ENCODE measurements at regions not wholly inside any gene's neighbourhood (a gene's known extent, or its start where the extent isn't known, plus 50 kb on each side); places are given as distances from the start of the nearest gene placed in this dataset.
"Not testable (repeated sequence)": the region's sequence is repeated elsewhere in the genome, so short reads cannot be mapped to it uniquely, and the experiment has no call there.

GRCh38 chr6:22366214-22366613, 69.4 kb upstream of the PRL start:
- H2AFZ ChIP-seq, result no peak overlapping the region
- H3K9me3 ChIP-seq (ENCODE audit: low read depth), result no peaks in the 10 kb centered on the region
- H3K4me1 ChIP-seq (ENCODE audit: insufficient read depth), result peaks cover 23% of the 10 kb centered on the region
- H3K27me3 ChIP-seq, result no peaks in the 10 kb centered on the region
- no peak overlapping the region for H3K4me2 ChIP-seq
- H3K4me3 ChIP-seq, result no peak overlapping the region
- H3K36me3 ChIP-seq (replicated peaks; ENCODE audit: insufficient read depth, low read depth), result no peaks in the 10 kb centered on the region
- H4K20me1 ChIP-seq (ENCODE audit: insufficient read depth, poor library complexity, severe bottlenecking), result no peaks in the 10 kb centered on the region
- H3K27ac ChIP-seq, result no peak overlapping the region
- no peak for DNase-seq (ENCODE audit: low spot score)
- WGBS (ENCODE audit: low lambda C conversion rate, missing lambda C conversion rate), result 70% methylated on average over 4 of the region's 4 CpGs
- no peak for TF ChIP-seq EZH2phosphoT487 (IDR thresholded peaks at IDR 0.05; ENCODE audit: low read depth, severe bottlenecking, unreplicated experiment)
- TF ChIP-seq CTCF (IDR thresholded peaks at IDR 0.05; ENCODE audit: poor library complexity), result no peak
- H3K79me2 ChIP-seq, result no peaks in the 10 kb centered on the region
- H3K9me2 ChIP-seq (replicated peaks; ENCODE audit: insufficient read depth), result no peaks in the 10 kb centered on the region

- TF ChIP-seq EZH2phosphoT487 (IDR thresholded peaks at IDR 0.05; ENCODE audit: low read depth, severe bottlenecking, unreplicated experiment) (no peak), CTCF (IDR thresholded peaks at IDR 0.05; ENCODE audit: poor library complexity) (no peak), EZH2 (IDR thresholded peaks at IDR 0.05; ENCODE audit: borderline replicate concordance) (no peak)
- Histone ChIP-seq H2AFZ (peak overlapping the region; percentile 41), H3K79me2 (no peaks in the 10 kb centered on the region), H3K36me3 (replicated peaks; ENCODE audit: insufficient read depth, low read depth) (no peaks in the 10 kb centered on the region), H3K4me3 (no peak overlapping the region), H4K20me1 (ENCODE audit: insufficient read depth, poor library complexity, severe bottlenecking) (no peaks in the 10 kb centered on the region), H3K9me2 (replicated peaks; ENCODE audit: insufficient read depth) (no peaks in the 10 kb centered on the region), H3K4me2 (no peak overlapping the region), H3K9me3 (ENCODE audit: low read depth) (no peaks in the 10 kb centered on the region), H3K27ac (no peak overlapping the region), H3K27me3 (no peaks in the 10 kb centered on the region), H3K4me1 (ENCODE audit: insufficient read depth) (peaks cover 23% of the 10 kb centered on the region)
- no peak for DNase-seq (ENCODE audit: low spot score)
- WGBS (ENCODE audit: low lambda C conversion rate, missing lambda C conversion rate), result 79% methylated on average over 1 of the region's 1 CpG
These were observed 70.5 kb upstream of the PRL start for GRCh38 chr6:22367346-22367745.

- Histone ChIP-seq H3K4me1 (ENCODE audit: insufficient read depth) (peaks cover 10% of the 10 kb centered on the region), H4K20me1 (ENCODE audit: insufficient read depth, poor library complexity, severe bottlenecking) (no peaks in the 10 kb centered on the region), H3K36me3 (replicated peaks; ENCODE audit: insufficient read depth, low read depth) (no peaks in the 10 kb centered on the region), H3K4me2 (no peak overlapping the region), H3K27me3 (no peaks in the 10 kb centered on the region), H2AFZ (no peak overlapping the region), H3K9me3 (ENCODE audit: low read depth) (no peaks in the 10 kb centered on the region), H3K4me3 (no peak overlapping the region), H3K79me2 (no peaks in the 10 kb centered on the region), H3K27ac (no peak overlapping the region), H3K9me2 (replicated peaks; ENCODE audit: insufficient read depth) (no peaks in the 10 kb centered on the region)
- TF ChIP-seq EZH2phosphoT487 (IDR thresholded peaks at IDR 0.05; ENCODE audit: low read depth, severe bottlenecking, unreplicated experiment) (no peak), EZH2 (IDR thresholded peaks at IDR 0.05; ENCODE audit: borderline replicate concordance) (no peak), CTCF (IDR thresholded peaks at IDR 0.05; ENCODE audit: poor library complexity) (no peak)
- WGBS (ENCODE audit: low lambda C conversion rate, missing lambda C conversion rate), result 81% methylated on average over 1 of the region's 1 CpG
- DNase-seq (ENCODE audit: low spot score), result no peak
These were observed 72.0 kb upstream of the PRL start for GRCh38 chr6:22368794-22369193.

- no peak for DNase-seq (ENCODE audit: low spot score)
- Histone ChIP-seq H3K4me1 (ENCODE audit: insufficient read depth) (no peaks in the 10 kb centered on the region), H3K79me2 (no peaks in the 10 kb centered on the region), H2AFZ (no peak overlapping the region), H3K4me2 (no peak overlapping the region), H3K27ac (no peak overlapping the region), H3K9me2 (replicated peaks; ENCODE audit: insufficient read depth) (no peaks in the 10 kb centered on the region), H4K20me1 (ENCODE audit: insufficient read depth, poor library complexity, severe bottlenecking) (no peaks in the 10 kb centered on the region), H3K9me3 (ENCODE audit: low read depth) (no peaks in the 10 kb centered on the region), H3K4me3 (no peak overlapping the region), H3K36me3 (replicated peaks; ENCODE audit: insufficient read depth, low read depth) (no peaks in the 10 kb centered on the region), H3K27me3 (no peaks in the 10 kb centered on the region)
- TF ChIP-seq CTCF (IDR thresholded peaks at IDR 0.05; ENCODE audit: poor library complexity), result no peak
- TF ChIP-seq EZH2 (IDR thresholded peaks at IDR 0.05; ENCODE audit: borderline replicate concordance), result no peak
- no peak for TF ChIP-seq EZH2phosphoT487 (IDR thresholded peaks at IDR 0.05; ENCODE audit: low read depth, severe bottlenecking, unreplicated experiment)
- WGBS (ENCODE audit: low lambda C conversion rate, missing lambda C conversion rate), result 95% methylated on average over 2 of the region's 2 CpGs
These were observed 76.1 kb upstream of the PRL start for GRCh38 chr6:22372922-22373321.

- H3K9me3 ChIP-seq (ENCODE audit: low read depth); H4K20me1 ChIP-seq (ENCODE audit: insufficient read depth, poor library complexity, severe bottlenecking); H3K4me1 ChIP-seq (ENCODE audit: insufficient read depth); H3K9me2 ChIP-seq (replicated peaks; ENCODE audit: insufficient read depth); H2AFZ ChIP-seq; H3K27me3 ChIP-seq; DNase-seq (ENCODE audit: low spot score); H3K4me2 ChIP-seq; H3K27ac ChIP-seq; H3K79me2 ChIP-seq; H3K4me3 ChIP-seq; H3K36me3 ChIP-seq (replicated peaks; ENCODE audit: insufficient read depth, low read depth): not testable (repeated sequence)
- 93% methylated on average over 2 of the region's 2 CpGs for WGBS (ENCODE audit: low lambda C conversion rate, missing lambda C conversion rate)
These were observed 78.1 kb upstream of the PRL start for GRCh38 chr6:22374950-22375349.

- H3K9me3 ChIP-seq (ENCODE audit: low read depth); H3K4me2 ChIP-seq; H3K36me3 ChIP-seq (replicated peaks; ENCODE audit: insufficient read depth, low read depth); H3K9me2 ChIP-seq (replicated peaks; ENCODE audit: insufficient read depth); H2AFZ ChIP-seq; H3K79me2 ChIP-seq; H3K4me3 ChIP-seq; DNase-seq (ENCODE audit: low spot score); H3K27me3 ChIP-seq; H4K20me1 ChIP-seq (ENCODE audit: insufficient read depth, poor library complexity, severe bottlenecking); H3K4me1 ChIP-seq (ENCODE audit: insufficient read depth); H3K27ac ChIP-seq: not testable (repeated sequence)
These were observed 79.5 kb upstream of the PRL start for GRCh38 chr6:22376293-22376692.
